ENCODE measurements at regions not wholly inside any gene's neighbourhood (a gene's known extent, or its start where the extent isn't known, plus 50 kb on each side); places are given as distances from the start of the nearest gene placed in this dataset.

GRCh38 chr11:31913985-31914384, 102.9 kb upstream of the PAX6 start:
- DNase-seq (ENCODE audit: extremely low read depth in 1 of 4, low spot score in 3 of 4), result no peak
- no TSS peak for BruUV-seq (replicated peaks)
- ATAC-seq, result no peak
- H4K20me1 ChIP-seq (replicated peaks; ENCODE audit: control insufficient read depth, insufficient read depth, low read length), result no peaks in the 10 kb centered on the region
- H3K9ac ChIP-seq (ENCODE audit: insufficient read depth in 1 of 2, low read depth in 2 of 2, low read length in 2 of 2), result no peak overlapping the region
- H3K4me3 ChIP-seq, result no peak overlapping the region
- H3K4me1 ChIP-seq (replicated peaks in 1 of 2; ENCODE audit: control insufficient read depth in 2 of 2, insufficient read depth in 2 of 2, low read length in 2 of 2), result no peaks in the 10 kb centered on the region
- FAIRE-seq, result no peak
- intact Hi-C loops (cut with micrococcal nuclease), result no loop called here
- no peak overlapping the region for H3K27ac ChIP-seq (ENCODE audit: extremely low read depth, low read depth, low read length)
- no peak overlapping the region for H2AFZ ChIP-seq (ENCODE audit: low read depth, low read length)
- in situ Hi-C loops (cut with MboI), result no loop called here
- no peaks in the 10 kb centered on the region for H3K9me1 ChIP-seq (ENCODE audit: control insufficient read depth, insufficient read depth, low read length)
- 6% methylated on average over 1 of the region's 1 CpG for WGBS (ENCODE audit: insufficient coverage, low coverage, missing lambda C conversion rate)
- no peaks in the 10 kb centered on the region for H3K9me3 ChIP-seq (replicated peaks; ENCODE audit: control insufficient read depth, insufficient read depth, low read depth, low read length)
- CTCF ChIA-PET (ENCODE audit: low intra/inter-chr PET ratio), result no interaction called here
- H3K27me3 ChIP-seq (ENCODE audit: control insufficient read depth in 2 of 2, insufficient read depth in 2 of 2, low read length in 2 of 2), result no peaks in the 10 kb centered on the region
- H3K4me2 ChIP-seq (ENCODE audit: insufficient read depth, low read length), result no peak overlapping the region
- no peaks in the 10 kb centered on the region for H3K79me2 ChIP-seq (ENCODE audit: control insufficient read depth, insufficient read depth, low read length)
- no peaks in the 10 kb centered on the region for H3K36me3 ChIP-seq (ENCODE audit: control insufficient read depth, insufficient read depth, low read length)
- POLR2A ChIA-PET, result interaction anchor here (1.3 kb wide), 1 partner anchor 16 kb away, joined by 3 read pairs; no protein-coding TSS in a partner anchor
- TF ChIP-seq MIER1 (IDR thresholded peaks at IDR 0.05; ENCODE audit: low read depth) (no peak), ZNF583 (CRISPR knock-in tag; IDR thresholded peaks at IDR 0.05) (no peak), ZBTB40 (IDR thresholded peaks at IDR 0.05) (no peak), ZBTB40 (CRISPR knock-in tag; IDR thresholded peaks at IDR 0.05) (no peak), CBX8 (IDR thresholded peaks at IDR 0.05; ENCODE audit: borderline replicate concordance, extremely low read depth, low read depth, low read length, poor library complexity, severe bottlenecking) (no peak), PRDM10 (IDR thresholded peaks at IDR 0.05; ENCODE audit: partially characterized antibody) (no peak), THRB (CRISPR knock-in tag; conservative IDR thresholded peaks at IDR 0.05) (no peak), PYGO2 (tag; IDR thresholded peaks at IDR 0.05) (no peak), TFAM (CRISPR knock-in tag; conservative IDR thresholded peaks at IDR 0.05) (no peak)
